Neural cell (in vitro differentiated cells): ENCODE measurements at regions not wholly inside any gene's neighbourhood (a gene's known extent, or its start where the extent isn't known, plus 50 kb on each side); places are given as distances from the start of the nearest gene placed in this dataset.

Source experiments
- H2AFZ ChIP-seq: fragments of 200-600, 300-800 bp; sonication (generic), shearing (Covaris generic); 2 replicates; pipeline ENCODE4 v1.6.0; 2014; ENCODE audit warnings: low read depth, mild to moderate bottlenecking, antibody characterized with exemption, low read length, moderate library complexity
- H3F3A ChIP-seq: fragments of 200-600 bp; shearing (Covaris generic); 2 replicates; pipeline ENCODE4 v1.6.1; 2016; ENCODE audit warnings: mild to moderate bottlenecking, moderate library complexity, mixed read lengths, antibody characterized with exemption, low read length; ENCODE audit not compliant: insufficient read depth, poor library complexity, severe bottlenecking
- H3K27ac ChIP-seq: fragments of 200-600, 300-800 bp; sonication (generic), shearing (Covaris generic); 2 replicates; pipeline ENCODE4 v1.5.1; 2014; ENCODE audit warnings: mild to moderate bottlenecking, low read length, moderate library complexity
- H3K27me3 ChIP-seq: fragments of 300-800, 200-600 bp; sonication (generic), shearing (Covaris generic); 2 replicates; pipeline ENCODE4 v1.6.0; 2014; ENCODE audit warnings: mild to moderate bottlenecking, low read depth, low read length, moderate library complexity; ENCODE audit not compliant: insufficient read depth
- H3K36me3 ChIP-seq: fragments of 300-800, 200-600 bp; sonication (generic), shearing (Covaris generic); 2 replicates; pipeline ENCODE4 v1.5.1; 2014; ENCODE audit warnings: mild to moderate bottlenecking, antibody characterized with exemption, low read length, moderate library complexity; ENCODE audit not compliant: insufficient read depth
- H3K4me2 ChIP-seq: fragments of 300-800, 200-600 bp; sonication (generic), shearing (Covaris generic); 2 replicates; pipeline ENCODE4 v1.6.0; 2014; ENCODE audit warnings: mild to moderate bottlenecking, low read length
- H3K4me3 ChIP-seq: fragments of 300-800, 200-600 bp; sonication (generic), shearing (Covaris generic); 2 replicates; pipeline ENCODE4 v1.5.1; 2014; ENCODE audit warnings: mild to moderate bottlenecking, low read length, moderate library complexity
- H3K79me2 ChIP-seq: fragments of 200-600 bp; shearing (Covaris generic); replicated peaks from 2 replicates; pipeline ENCODE4 v1.6.0; 2014; ENCODE audit warnings: mild to moderate bottlenecking, low read length, moderate library complexity; ENCODE audit not compliant: insufficient read depth
- H3K9ac ChIP-seq: fragments of 300-800, 200-600 bp; sonication (generic), shearing (Covaris generic); 2 replicates; pipeline ENCODE4 v1.6.1; 2016; ENCODE audit warnings: mild to moderate bottlenecking, low read length, mixed read lengths
- H3K9me2 ChIP-seq: fragments of 200-600 bp; shearing (Covaris generic); 2 replicates; pipeline ENCODE4 v1.6.1; 2016; ENCODE audit warnings: mild to moderate bottlenecking, low read length, mixed read lengths; ENCODE audit not compliant: insufficient read depth
- H3K9me3 ChIP-seq: fragments of 200-600, 300-800 bp; sonication (generic), shearing (Covaris generic); 2 replicates; pipeline ENCODE4 v1.6.1; 2016; ENCODE audit warnings: mild to moderate bottlenecking, mixed run types, low read length, moderate library complexity, mixed read lengths
- H4K20me1 ChIP-seq: fragments of 200-600 bp; shearing (Covaris generic); 2 replicates; pipeline ENCODE4 v1.6.1; 2016; ENCODE audit warnings: mild to moderate bottlenecking, mixed run types; ENCODE audit not compliant: insufficient read depth
- EP300 ChIP-seq: fragments of 450-650 bp; conservative IDR thresholded peaks from 2 replicates; pipeline ENCODE4 v1.6.1; 2014; ENCODE audit warnings: antibody characterized with exemption, mild to moderate bottlenecking, moderate library complexity; ENCODE audit not compliant: poor library complexity, severe bottlenecking
- EZH2 ChIP-seq: fragments of 200-600, 300-800 bp; shearing (Covaris generic), sonication (generic); IDR thresholded peaks from 2 replicates; pipeline ENCODE4 v1.6.1; 2014; ENCODE audit warnings: antibody characterized with exemption, low read length, borderline replicate concordance, mild to moderate bottlenecking; ENCODE audit not compliant: insufficient read depth, poor library complexity, severe bottlenecking
- MXI1 ChIP-seq: fragments of 450-650 bp; conservative IDR thresholded peaks from 2 replicates; pipeline ENCODE4 v1.6.1; 2014; ENCODE audit warnings: antibody characterized with exemption, mild to moderate bottlenecking; ENCODE audit not compliant: poor library complexity, severe bottlenecking
- POLR2AphosphoS5 ChIP-seq: IDR thresholded peaks from 2 replicates; pipeline ENCODE4 v1.6.1; 2012
- RAD21 ChIP-seq: fragments of 450-650 bp; conservative IDR thresholded peaks from 2 replicates; pipeline ENCODE4 v1.6.1; 2014; ENCODE audit warnings: antibody characterized with exemption, mild to moderate bottlenecking, moderate library complexity
- SMC3 ChIP-seq: fragments of 450-650 bp; conservative IDR thresholded peaks from 2 replicates; pipeline ENCODE4 v1.6.1; 2014; ENCODE audit warnings: antibody characterized with exemption, mild to moderate bottlenecking, moderate library complexity; ENCODE audit not compliant: poor library complexity
- TAF1 ChIP-seq: IDR thresholded peaks from 2 replicates; pipeline ENCODE4 v1.6.1; 2012; ENCODE audit warnings: low read depth
- TF ChIP-seq, protein P1 (sequence below): fragments of 450-650 bp; IDR thresholded peaks from 2 replicates; pipeline ENCODE4 v1.5.1; 2014; ENCODE audit warnings: antibody characterized with exemption, mild to moderate bottlenecking, moderate library complexity; ENCODE audit not compliant: poor library complexity, severe bottlenecking
- TF ChIP-seq, protein P2 (sequence below): IDR thresholded peaks from 2 replicates; pipeline ENCODE4 v1.6.1; 2012; ENCODE audit warnings: borderline replicate concordance

DNA sequence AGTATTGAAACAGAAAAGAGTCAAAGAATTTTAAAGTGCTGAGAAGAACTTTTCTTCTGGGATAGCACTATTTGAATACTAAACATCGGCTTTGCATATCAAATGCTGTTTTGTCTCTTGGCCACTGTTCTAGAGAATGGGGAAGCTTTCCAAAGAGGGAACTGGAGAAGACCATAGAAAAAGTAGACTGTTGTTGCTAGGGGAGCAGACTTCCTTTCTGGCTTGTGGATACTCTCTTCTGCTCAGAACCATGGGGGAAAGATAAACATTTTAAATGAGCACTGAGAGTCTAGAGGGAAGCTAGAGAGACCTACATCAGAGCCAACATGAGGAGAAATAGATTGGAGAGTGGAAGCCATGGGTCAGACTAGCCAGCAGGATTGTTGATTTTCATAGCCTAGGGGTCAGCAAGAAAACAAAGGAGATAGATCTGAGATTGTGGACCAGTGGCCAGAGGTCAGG, 315.7 kb downstream of the KCTD12 start:
- H3K9me2 ChIP-seq: no peaks in the 10 kb centered on the region
- H3K27me3 ChIP-seq: no peaks in the 10 kb centered on the region
- no peak overlapping the region for H3K27ac ChIP-seq
- H3K9me3 ChIP-seq: no peaks in the 10 kb centered on the region
- H3K4me3 ChIP-seq: no peak overlapping the region
- H3K36me3 ChIP-seq: no peaks in the 10 kb centered on the region
- TF ChIP-seq EP300: no peak
- TF ChIP-seq MXI1: no peak
- TF ChIP-seq RAD21: no peak
- TF ChIP-seq EZH2: no peak
- TF ChIP-seq, protein P1, sequence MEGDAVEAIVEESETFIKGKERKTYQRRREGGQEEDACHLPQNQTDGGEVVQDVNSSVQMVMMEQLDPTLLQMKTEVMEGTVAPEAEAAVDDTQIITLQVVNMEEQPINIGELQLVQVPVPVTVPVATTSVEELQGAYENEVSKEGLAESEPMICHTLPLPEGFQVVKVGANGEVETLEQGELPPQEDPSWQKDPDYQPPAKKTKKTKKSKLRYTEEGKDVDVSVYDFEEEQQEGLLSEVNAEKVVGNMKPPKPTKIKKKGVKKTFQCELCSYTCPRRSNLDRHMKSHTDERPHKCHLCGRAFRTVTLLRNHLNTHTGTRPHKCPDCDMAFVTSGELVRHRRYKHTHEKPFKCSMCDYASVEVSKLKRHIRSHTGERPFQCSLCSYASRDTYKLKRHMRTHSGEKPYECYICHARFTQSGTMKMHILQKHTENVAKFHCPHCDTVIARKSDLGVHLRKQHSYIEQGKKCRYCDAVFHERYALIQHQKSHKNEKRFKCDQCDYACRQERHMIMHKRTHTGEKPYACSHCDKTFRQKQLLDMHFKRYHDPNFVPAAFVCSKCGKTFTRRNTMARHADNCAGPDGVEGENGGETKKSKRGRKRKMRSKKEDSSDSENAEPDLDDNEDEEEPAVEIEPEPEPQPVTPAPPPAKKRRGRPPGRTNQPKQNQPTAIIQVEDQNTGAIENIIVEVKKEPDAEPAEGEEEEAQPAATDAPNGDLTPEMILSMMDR: no peak
- TF ChIP-seq TAF1: no peak
- TF ChIP-seq, protein P2, sequence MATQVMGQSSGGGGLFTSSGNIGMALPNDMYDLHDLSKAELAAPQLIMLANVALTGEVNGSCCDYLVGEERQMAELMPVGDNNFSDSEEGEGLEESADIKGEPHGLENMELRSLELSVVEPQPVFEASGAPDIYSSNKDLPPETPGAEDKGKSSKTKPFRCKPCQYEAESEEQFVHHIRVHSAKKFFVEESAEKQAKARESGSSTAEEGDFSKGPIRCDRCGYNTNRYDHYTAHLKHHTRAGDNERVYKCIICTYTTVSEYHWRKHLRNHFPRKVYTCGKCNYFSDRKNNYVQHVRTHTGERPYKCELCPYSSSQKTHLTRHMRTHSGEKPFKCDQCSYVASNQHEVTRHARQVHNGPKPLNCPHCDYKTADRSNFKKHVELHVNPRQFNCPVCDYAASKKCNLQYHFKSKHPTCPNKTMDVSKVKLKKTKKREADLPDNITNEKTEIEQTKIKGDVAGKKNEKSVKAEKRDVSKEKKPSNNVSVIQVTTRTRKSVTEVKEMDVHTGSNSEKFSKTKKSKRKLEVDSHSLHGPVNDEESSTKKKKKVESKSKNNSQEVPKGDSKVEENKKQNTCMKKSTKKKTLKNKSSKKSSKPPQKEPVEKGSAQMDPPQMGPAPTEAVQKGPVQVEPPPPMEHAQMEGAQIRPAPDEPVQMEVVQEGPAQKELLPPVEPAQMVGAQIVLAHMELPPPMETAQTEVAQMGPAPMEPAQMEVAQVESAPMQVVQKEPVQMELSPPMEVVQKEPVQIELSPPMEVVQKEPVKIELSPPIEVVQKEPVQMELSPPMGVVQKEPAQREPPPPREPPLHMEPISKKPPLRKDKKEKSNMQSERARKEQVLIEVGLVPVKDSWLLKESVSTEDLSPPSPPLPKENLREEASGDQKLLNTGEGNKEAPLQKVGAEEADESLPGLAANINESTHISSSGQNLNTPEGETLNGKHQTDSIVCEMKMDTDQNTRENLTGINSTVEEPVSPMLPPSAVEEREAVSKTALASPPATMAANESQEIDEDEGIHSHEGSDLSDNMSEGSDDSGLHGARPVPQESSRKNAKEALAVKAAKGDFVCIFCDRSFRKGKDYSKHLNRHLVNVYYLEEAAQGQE: no peak
- no peak for TF ChIP-seq POLR2AphosphoS5
- TF ChIP-seq SMC3: no peak
- no peaks in the 10 kb centered on the region for H3F3A ChIP-seq
- H2AFZ ChIP-seq: no peak overlapping the region
- no peaks in the 10 kb centered on the region for H3K79me2 ChIP-seq
- H4K20me1 ChIP-seq: no peaks in the 10 kb centered on the region
- H3K4me2 ChIP-seq: no peak overlapping the region
- H3K9ac ChIP-seq: no peak overlapping the region

DNA sequence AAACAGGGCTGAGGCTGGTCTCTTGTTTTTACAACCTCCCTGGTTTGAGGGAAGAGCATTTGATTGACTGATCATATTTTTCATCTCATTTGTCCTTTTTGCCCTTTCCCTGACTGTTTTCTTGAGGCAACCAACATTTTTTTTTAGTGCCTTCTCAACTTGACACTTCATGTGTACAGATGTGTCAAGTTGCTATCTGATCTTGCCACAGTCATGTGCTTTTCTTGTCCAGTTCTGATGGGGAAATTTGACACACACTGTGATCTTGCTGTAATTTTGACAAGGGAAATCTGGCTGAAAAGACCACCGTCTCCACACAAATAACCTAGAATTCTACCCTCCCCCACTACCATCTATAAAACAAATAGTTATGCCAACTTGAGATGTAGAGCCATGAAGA, 329.6 kb downstream of the KCTD12 start:
- no peaks in the 10 kb centered on the region for H3K36me3 ChIP-seq
- no peaks in the 10 kb centered on the region for H3K9me2 ChIP-seq
- H3K79me2 ChIP-seq: no peaks in the 10 kb centered on the region
- H3K27ac ChIP-seq: no peak overlapping the region
- no peak overlapping the region for H3K4me3 ChIP-seq
- TF ChIP-seq EP300 (peak; percentile 92), TAF1 (no peak), EZH2 (no peak), SMC3 (no peak), POLR2AphosphoS5 (peak; percentile 64)
- no peak overlapping the region for H3K4me2 ChIP-seq
- H4K20me1 ChIP-seq: no peaks in the 10 kb centered on the region
- no peak overlapping the region for H3K9ac ChIP-seq
- no peak overlapping the region for H2AFZ ChIP-seq
- no peaks in the 10 kb centered on the region for H3F3A ChIP-seq
- no peaks in the 10 kb centered on the region for H3K27me3 ChIP-seq
- no peaks in the 10 kb centered on the region for H3K9me3 ChIP-seq
